ENCODE measurements at regions not wholly inside any gene's neighbourhood (a gene's known extent, or its start where the extent isn't known, plus 50 kb on each side); places are given as distances from the start of the nearest gene placed in this dataset.

GRCh38 chr6:144824018-144824417 is 538.9 kb downstream of the UTRN start:
- TF ChIP-seq POLR2A (IDR thresholded peaks at IDR 0.05; ENCODE audit: control extremely low read depth in 1 of 2, low read depth in 2 of 2, low read length in 2 of 2), result no peak
- no peak for TF ChIP-seq CTCF (IDR thresholded peaks at IDR 0.05; ENCODE audit: control extremely low read depth in 1 of 3, insufficient read depth in 1 of 3, low read depth in 1 of 3, low read length in 3 of 3)
- no peak for TF ChIP-seq TAF1 (IDR thresholded peaks at IDR 0.05; ENCODE audit: low read depth, low read length)
- TF ChIP-seq ATF2 (IDR thresholded peaks at IDR 0.05; ENCODE audit: low read length), result no peak
- no peak for TF ChIP-seq NRF1 (IDR thresholded peaks at IDR 0.05; ENCODE audit: low read depth, low read length)
- no peak for TF ChIP-seq EZH2 (IDR thresholded peaks at IDR 0.05; ENCODE audit: low read depth, low read length, severe bottlenecking)
- TF ChIP-seq CEBPB (IDR thresholded peaks at IDR 0.05; ENCODE audit: low read depth, low read length), result no peak
- no peak for TF ChIP-seq ZNF274 (IDR thresholded peaks at IDR 0.05; ENCODE audit: borderline replicate concordance, extremely low read depth, low read length)
- no peak for TF ChIP-seq SIN3A (conservative IDR thresholded peaks at IDR 0.05 in 1 of 2, IDR thresholded peaks at IDR 0.05 in 1 of 2; ENCODE audit: low read depth in 1 of 2, low read length in 2 of 2)
- no peak for TF ChIP-seq RFX5 (IDR thresholded peaks at IDR 0.05; ENCODE audit: borderline replicate concordance, low read depth, low read length)
- TF ChIP-seq ATF3 (IDR thresholded peaks at IDR 0.05; ENCODE audit: insufficient read depth, low read depth, low read length), result no peak
- no peak for TF ChIP-seq EP300 (IDR thresholded peaks at IDR 0.05; ENCODE audit: borderline replicate concordance in 1 of 2, low read depth in 2 of 2, low read length in 2 of 2)
- TF ChIP-seq RNF2 (IDR thresholded peaks at IDR 0.05; ENCODE audit: borderline replicate concordance, low read depth, low read length, missing control alignments, poor library complexity, severe bottlenecking), result no peak
- no peak for TF ChIP-seq ASH2L (IDR thresholded peaks at IDR 0.05; ENCODE audit: low read length)

All from H1 (cell line).